AG10803 (cell line): ENCODE measurements at regions not wholly inside any gene's neighbourhood (a gene's known extent, or its start where the extent isn't known, plus 50 kb on each side); places are given as distances from the start of the nearest gene placed in this dataset.
A peak's percentile ranks its signal among the peaks of the same experiment; 100 is the strongest.

ENCODE experiments used
- DNase-seq: peaks from one replicate; pipeline ENCODE4 v3.0.0; 2010; ENCODE audit warnings: low read depth
- H3K4me3 ChIP-seq: 2 replicates; pipeline ENCODE4 v1.5.1; 2011; ENCODE audit warnings: mild to moderate bottlenecking, low read length, control low read depth
- CTCF ChIP-seq: conservative IDR thresholded peaks from 2 replicates; pipeline ENCODE4 v1.5.1; 2011; ENCODE audit warnings: mild to moderate bottlenecking, low read length, control low read depth, inconsistent platforms

- no peak for TF ChIP-seq CTCF
- no peak overlapping the region for H3K4me3 ChIP-seq
- no peak for DNase-seq
Measured at GRCh38 chr2:41727711-41728110, 320.1 kb upstream of the PKDCC start.

GRCh38 chr2:41728788-41729338 lies 319.0 kb upstream of the PKDCC start:
- H3K4me3 ChIP-seq: no peak overlapping the region
- DNase-seq: no peak
- TF ChIP-seq CTCF: no peak

GRCh38 chr2:41729800-41730364 lies 317.9 kb upstream of the PKDCC start:
- no peak for DNase-seq
- no peak for TF ChIP-seq CTCF
- H3K4me3 ChIP-seq: no peak overlapping the region

GRCh38 chr2:41735006-41735405 lies 312.8 kb upstream of the PKDCC start:
- DNase-seq: no peak
- no peak overlapping the region for H3K4me3 ChIP-seq
- no peak for TF ChIP-seq CTCF

GRCh38 chr2:41735476-41735875 lies 312.3 kb upstream of the PKDCC start:
- TF ChIP-seq CTCF: no peak
- peak; percentile 25 for DNase-seq
- H3K4me3 ChIP-seq: no peak overlapping the region

- no peak for TF ChIP-seq CTCF
- peak; percentile 15 for DNase-seq
- no peak overlapping the region for H3K4me3 ChIP-seq
Measured at GRCh38 chr2:41736105-41736567, 311.7 kb upstream of the PKDCC start.

- no peak for TF ChIP-seq CTCF
- no peak overlapping the region for H3K4me3 ChIP-seq
- no peak for DNase-seq
Measured at GRCh38 chr2:41736586-41736985, 311.2 kb upstream of the PKDCC start.
